HG03469 (cell line): ENCODE measurements at regions not wholly inside any gene's neighbourhood (a gene's known extent, or its start where the extent isn't known, plus 50 kb on each side); places are given as distances from the start of the nearest gene placed in this dataset.
"Not testable (repeated sequence)": the region's sequence is repeated elsewhere in the genome, so short reads cannot be mapped to it uniquely, and the experiment has no call there.

ENCODE experiments used
- ATAC-seq: cut with Tn5 transposase; IDR thresholded peaks from one replicate; pipeline ENCODE4 v1.9.1; 2021; ENCODE audit warnings: mild to moderate bottlenecking, moderate library complexity, moderate number of reproducible peaks; ENCODE audit not compliant: unreplicated experiment

DNA sequence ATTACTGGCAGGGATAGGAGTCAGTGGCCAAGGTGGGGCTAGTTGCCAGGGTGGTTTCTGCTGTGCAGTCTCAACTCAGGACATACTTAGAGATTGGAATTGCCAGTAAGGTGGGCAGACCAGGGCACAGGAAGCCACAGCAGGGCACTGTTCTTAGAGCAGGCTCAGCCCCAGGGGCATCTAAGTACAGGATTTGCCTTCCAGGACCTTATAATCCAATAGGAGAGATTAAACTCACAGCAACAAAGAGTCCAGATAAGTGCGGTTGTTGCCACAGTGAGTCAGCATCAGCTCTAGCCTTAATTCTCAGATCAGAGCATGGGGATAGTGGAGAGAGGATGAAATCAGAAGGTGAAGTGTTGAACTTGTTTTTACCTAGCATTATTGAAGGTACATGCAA lies 265.8 kb upstream of the TRPC7 start:
- ATAC-seq, result no peak

DNA sequence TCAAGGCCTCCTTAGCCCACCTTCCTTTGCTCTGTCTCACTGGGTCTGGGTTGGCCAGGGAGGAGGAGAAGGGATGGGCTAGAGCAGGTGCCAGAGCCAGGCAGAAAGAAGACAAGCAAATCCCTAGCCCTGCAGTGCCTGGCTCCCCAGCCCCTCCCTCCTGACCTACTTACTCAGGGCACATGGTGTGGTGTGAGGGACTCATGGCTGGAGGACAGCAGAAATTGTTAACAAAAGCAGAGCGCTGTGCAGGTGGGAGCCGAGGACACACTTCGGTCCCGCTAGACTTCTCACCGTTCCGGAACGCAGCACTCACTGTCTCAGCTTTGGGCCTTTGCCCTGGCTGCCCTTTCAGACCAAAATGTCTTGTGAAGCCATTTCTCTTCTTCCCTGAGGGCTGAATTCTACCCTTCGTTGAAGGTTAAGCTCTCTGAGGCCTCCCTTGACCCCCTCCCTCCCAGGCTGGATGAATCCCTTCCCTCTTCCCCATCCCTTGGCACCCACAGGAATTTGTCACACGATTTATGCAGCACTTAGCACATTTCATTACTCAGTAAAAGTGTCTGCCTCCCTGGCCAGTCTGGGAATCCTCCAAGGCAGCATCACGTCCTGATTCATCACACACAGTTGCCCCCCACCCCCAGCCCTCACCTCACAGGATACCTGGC lies 263.9 kb upstream of the TRPC7 start:
- no peak for ATAC-seq

DNA sequence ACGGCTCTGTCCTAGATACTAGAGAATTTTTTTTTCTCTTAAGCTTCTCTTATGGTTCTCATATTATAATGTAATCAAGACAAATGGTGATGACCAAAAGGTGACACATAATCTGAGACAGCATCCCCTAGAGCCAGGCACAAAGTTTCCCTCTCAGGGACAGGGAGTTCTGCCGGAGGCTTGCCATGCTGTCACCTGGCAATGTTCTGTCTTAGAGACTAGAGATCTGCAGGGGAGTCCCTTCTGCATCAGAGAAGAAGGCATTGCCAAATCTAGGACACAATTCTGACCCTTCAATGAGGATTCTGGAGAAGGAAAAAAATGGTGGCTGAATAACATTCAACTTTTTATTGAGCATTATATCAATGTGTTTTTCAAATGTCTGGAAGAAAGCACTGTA lies 261.2 kb upstream of the TRPC7 start:
- ATAC-seq, result no peak

DNA sequence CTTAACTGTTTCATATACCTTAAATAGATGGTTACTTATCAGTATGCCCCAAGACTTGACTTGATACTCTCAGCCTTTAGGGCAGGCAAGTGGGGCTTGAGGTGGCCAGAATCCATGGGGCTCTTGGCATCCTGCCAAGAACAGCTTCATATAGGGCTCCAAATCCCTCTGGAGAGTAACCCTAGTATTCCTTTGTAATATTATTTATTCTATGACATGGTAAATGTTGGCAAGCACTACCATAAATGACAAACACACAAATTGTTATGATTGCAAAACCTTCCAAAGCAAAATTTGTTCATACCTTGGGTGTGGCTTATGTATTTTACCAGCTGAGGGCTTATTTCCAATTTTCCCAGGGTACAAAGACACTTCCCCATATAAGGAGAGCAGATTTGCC lies 257.4 kb upstream of the TRPC7 start:
- ATAC-seq, result no peak

DNA sequence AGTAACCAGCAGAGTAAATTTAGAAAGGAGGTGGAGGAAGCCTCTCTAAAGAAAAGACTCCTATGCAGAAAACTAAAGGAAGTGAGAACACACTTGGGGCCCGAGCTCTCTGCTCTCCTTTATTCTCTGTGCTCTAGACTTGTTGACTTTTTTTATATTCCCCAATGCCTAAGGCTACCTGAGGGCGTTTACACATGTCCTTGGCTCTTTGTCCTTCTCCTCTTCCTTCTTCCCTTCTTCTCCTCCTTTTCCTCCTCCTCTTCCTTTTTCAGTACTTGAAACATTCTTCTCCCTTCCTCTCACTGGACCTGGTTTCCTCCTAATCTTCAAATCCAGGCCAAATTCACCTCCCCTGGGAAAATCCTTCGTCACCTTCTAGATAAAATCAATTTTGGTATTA lies 256.4 kb upstream of the TRPC7 start:
- no peak for ATAC-seq

DNA sequence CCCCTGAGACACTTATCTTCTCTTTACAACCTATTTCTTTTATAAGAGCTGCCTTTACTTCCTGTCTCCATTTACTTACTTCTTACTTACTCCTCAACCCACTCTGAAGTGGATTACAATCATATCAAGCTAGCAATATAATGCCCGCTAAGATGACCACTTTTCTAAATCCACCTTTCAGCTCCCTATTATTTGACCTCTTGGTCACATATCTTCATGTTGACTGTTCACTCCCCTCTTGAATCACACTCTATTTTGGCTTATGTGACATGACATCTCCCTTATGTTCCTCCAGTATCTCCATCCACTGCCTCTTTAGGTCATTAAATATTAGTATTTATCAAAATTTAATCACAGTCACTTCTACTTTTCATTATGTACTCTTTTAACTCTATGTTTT lies 255.3 kb upstream of the TRPC7 start:
- no peak for ATAC-seq

DNA sequence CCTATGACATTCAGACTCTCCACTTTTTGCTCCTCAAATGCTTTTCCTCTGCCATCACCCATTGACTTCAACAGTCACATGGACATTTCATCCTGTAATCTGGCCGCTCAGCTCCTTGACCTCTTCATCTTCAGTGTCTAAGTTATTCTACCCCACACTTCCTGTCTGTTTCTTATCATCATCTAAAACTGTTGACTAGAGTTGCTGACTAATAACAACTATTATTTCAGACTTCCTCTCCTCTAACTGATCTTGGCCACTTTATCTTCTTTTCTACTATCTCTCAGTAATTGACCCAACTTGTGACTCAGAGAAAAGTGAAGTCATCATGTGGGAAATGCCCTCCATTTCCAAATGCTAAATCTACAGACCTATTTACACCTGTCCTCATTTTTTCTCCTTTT lies 254.7 kb upstream of the TRPC7 start:
- ATAC-seq, result no peak

DNA sequence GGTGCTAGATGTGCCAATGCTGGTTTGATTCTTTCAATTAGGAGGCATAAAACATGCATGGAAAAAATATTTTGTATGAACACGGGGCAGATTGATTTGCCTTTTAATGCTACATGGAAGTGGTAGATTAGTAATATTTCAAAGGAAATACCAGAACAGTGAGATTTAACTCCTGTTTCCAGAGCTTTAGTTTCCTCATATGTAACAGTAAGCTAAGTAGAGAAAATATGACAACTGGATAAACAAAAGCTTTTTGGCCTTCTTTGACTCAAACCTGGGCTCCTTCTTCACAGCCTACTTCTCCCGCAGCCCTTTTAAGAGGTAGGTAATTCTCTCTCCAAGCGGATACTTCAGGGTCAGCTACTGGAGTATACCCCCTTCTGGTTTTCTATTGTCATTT lies 254.2 kb upstream of the TRPC7 start:
- ATAC-seq, result no peak

DNA sequence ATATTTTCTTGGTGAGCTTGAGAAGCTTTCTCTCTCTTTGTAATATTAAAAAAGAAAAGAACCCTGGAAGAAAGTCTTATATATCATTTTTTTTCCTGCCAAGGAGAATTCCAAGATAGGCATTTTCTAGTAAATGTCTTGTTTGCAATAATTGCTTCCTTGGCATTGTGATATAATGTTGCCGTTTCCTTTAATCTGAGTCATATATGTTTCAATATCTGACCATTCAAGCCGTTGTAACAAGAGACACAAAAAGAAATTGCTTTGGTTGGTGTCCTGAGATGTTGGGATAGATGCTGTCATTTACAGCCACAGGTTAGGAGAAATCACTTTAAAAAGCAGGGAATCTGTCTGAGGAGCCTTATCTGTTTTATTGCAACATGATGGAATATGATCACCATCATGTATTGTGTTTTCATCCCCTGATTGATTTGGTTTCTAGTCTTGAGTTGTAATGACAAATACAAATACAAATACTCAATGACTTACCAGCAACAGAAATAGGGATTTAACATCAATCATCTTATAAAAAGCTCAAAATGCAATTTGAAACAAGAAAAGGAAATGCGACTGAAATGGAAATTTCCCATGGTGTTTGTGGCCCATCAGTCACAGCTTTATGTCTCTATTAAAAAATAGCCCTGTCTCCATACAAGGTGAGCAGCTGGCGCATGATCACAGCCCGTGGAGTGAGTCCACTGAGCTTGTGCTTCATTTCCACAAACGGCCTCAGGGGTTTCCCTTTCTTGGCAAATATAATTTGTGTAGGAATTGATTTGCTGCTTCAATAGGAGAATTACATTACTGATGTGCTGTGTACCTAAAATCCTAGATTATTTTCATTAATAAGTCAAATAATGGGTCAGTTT lies 250.1 kb upstream of the TRPC7 start:
- no peak for ATAC-seq

DNA sequence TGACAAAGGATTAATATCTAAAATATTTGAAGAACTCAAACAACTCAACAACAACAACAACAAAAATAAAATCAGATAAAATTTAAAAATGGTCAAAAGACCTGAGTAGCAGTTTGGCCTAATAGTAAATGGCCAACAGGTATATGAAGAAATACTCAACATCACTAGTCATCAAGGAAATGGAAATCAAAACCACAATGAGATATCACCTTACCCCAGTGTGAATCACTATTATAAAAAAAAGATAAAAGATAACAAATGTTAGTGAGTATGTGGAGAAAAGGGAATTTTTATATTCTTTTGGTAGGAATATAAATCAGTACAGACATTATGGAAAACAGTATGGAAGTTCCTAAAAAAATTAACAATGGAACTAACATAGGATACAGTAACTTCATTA lies 247.9 kb upstream of the TRPC7 start:
- no peak for ATAC-seq

DNA sequence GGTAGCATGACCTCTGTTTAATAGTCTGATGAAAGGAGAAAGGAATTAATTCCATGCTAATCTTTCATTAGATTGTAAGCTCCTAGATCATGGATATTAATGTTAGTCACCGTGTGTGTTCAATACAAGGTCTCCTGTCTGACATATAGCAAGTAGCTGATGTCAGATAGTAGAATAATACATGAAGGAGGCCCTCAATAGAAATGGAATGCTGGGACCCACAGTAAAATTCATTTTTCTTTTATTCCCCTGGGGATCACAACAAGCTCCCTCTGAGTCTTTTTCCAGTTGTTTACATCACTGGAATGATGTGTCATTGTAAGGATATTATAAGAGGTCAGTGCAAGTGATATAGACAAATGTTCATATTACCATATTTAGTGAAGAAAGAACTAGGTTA lies 240.3 kb upstream of the TRPC7 start:
- no peak for ATAC-seq

DNA sequence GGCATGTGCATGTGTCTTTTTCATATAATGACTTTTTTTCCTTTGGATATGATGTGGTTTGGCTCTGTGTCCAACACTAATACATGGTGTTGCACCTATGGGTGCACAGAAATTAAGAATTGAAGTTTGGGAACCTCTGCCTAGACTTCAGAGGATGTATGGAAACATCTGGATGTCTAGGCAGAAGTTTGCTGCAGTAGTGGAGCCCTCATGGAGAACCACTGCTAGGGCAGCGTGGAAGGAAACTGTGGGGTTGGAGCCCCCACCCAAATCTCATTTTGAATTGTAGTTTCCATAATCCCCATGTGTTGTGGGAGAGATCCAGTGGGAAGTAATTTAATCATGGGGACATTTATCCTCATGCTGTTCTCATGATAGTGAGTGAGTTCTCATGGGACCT lies 235.0 kb upstream of the TRPC7 start:
- no peak for ATAC-seq

DNA sequence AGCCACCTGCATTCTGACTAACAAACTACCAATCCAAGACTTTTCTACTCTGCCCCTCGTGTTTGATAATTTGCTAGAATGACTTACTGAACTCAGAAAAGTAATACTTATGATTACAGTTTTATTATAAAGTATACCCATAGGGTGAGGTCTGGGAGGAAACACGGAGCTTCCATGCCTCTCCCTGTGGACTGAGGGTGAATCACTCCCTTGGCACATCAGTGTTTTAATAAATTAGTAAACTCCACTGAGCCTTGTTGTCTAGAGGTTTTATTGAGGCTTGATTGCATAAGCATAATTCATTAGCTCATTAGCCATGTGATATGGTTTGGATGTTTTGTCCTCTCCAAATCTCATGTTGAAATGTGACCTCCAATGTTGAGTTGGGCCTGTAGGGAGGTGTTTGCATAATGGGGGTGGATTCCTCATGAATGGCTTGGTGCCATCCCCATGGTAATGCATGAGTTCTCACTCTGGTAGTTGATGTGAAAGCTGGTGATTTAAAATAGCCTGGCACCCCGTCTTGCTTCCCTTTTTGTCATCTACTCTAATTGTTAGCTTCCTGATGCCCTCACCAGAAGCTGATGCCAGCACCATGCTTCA lies 233.6 kb upstream of the TRPC7 start:
- ATAC-seq, result no peak

DNA sequence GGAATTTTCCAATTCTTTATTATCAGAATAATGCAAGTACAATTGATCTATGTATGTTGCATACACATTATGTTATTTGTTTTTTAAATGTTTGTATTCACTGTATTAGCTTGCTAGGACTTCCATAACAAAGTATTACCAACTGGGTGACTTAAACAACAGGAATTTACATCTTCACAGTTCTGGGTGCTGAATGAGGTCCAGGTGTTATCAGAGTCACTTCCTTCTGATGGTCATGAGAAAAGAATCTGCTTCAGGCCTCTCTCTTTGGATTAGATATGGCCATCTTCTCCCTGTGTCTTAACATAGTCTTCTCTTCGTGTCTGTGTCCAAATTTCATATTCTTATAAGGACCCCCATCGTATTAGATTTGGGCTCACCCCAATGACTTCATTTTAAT lies 229.1 kb upstream of the TRPC7 start:
- no peak for ATAC-seq

DNA sequence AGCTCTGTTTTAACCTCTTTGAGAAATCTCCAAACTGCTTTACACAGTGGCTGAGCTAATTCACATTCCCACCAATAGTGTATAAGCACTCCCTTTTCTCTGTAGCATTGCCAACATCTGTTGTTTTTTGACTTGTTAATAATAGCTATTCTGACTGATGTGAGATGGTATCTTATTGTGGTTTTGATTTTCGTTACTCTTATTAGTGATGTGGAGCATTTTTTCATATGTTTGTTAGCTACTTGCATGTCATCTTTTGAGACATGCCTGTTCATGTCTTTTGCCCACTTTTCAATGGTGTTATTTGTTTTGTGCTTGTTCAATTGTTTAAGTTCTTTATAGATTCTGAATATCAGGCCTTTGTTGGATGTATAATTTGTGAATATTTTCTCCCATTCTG lies 225.2 kb upstream of the TRPC7 start:
- ATAC-seq, result no peak

DNA sequence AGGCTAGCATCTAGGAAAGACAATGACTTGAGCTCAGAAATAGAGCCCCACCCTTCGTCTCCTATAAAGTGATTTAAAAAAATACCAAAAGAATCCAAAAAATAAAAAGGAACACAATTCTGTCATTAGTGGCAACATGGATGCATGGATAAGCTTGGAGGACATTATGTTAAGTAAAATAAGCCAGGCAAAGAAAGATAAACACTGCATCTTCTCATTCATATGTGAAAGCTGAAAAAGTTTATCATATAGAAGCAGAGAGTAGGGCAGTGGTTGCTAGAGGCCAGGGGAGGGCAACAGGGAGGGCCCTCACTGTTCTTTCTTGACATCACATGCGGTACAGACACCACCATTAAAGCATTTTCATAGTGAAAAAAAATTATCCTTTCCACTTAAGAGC lies 220.9 kb upstream of the TRPC7 start:
- ATAC-seq, result no peak

DNA sequence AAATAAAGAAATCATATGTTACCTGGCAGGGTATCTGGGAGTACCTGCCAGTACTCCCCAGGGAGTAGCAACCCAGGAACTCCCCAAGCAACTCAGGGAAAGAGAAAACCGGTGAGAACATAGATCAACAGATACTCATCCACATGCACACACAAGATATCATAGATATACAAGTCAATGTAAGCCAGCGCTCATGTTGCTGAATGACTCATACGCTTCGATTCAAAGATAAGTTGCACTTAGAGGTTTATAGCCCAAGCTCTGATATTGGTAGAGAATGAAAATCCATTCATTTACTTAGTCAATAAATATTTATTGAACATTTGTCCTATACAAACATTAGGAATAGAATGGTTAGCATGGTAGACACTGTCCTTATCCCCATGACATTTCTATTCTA lies 219.1 kb upstream of the TRPC7 start:
- ATAC-seq, result no peak

DNA sequence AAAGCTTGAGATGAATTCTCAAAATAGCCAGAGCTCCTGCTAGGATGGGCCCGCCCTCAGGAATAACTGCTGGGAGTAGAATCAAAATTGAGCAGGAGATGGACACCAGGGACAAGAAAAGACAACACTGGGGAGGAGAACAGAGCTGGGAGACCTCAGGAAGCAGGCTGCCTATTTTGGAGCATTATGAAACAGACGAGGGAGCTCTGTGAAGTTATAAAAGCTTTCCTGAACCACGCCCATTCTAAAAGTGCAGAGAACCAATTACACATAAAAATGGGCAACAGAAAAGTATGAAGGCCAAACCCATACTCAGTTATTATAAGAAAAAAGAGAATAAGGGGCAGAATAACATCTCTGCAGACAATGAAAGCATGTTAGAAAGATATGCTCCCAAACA lies 213.9 kb upstream of the TRPC7 start:
- no peak for ATAC-seq

DNA sequence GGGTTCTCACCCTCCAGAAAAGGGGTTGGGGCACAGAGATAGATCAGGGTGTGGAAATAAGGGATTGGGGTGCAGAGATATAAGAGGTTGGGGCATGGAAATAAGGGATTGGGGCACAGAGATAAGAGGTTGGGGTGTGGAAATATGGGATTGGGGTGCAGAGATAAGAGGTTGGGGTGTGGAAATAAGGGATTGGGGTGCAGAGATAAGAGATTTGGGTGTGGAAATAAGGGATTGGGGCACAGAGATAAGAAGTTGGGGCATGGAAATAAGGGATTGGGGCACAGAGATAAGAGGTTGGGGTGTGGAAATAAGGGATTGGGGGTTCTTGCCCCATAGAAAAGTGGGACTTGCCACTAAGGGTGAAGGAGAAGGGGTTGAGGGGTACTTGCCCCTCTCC lies 204.5 kb upstream of the TRPC7 start:
- not testable (repeated sequence) for ATAC-seq

DNA sequence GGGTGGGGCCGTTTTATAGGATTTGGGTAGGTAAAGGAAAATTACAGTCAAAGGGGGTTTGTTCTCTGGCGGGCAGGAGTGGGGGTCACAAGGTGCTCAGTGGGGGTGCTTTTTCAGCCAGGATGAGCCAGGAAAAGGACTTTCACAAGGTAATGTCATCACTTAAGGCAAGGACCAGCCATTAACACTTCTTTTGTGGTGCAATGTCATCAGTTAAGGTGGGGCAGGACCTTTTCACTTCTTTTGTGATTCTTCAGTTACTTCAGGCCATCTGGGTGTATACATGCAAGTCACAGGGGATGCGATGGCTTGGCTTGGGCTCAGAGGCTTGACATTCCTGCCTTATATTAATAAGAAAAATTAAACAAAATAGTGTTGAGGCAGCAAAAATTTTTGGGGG lies 200.1 kb upstream of the TRPC7 start:
- not testable (repeated sequence) for ATAC-seq

DNA sequence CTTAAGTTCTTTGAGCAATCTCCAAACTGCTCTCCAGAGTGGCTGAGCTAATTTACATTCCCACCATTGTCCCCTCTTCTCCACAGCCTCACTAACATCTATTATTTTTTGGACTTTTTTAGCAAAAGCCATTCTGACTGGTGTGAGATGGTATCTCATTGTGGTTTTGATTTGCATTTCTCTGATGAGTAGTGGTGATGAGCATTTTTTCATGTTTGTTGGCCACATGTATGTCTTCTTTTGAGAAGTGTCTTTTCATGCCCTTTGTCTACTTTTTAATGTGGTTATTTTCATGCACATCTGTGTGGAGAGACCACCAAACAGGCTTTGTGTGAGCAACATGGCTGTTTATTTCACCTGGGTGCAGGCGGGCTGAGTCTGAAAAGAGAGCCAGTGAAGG lies 199.7 kb upstream of the TRPC7 start:
- ATAC-seq, result not testable (repeated sequence)

DNA sequence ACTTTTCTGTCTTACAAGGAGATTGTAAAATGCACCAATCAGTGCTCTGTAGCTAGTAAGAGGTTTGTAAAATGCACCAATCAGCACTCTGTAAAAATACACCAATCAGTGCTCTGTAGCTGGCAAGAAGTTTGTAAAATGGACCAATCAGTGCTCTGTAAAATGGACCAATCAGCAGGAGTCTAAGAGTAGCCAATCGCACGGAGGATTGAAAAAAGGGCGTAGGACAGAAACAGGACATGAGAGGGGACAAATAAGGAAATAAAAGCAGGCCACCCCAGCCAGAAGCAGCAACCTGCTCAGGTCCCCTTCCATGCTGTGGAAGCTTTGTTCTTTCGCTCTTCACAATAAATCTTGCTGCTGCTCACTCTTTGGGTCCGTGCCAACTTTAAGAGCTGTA lies 199.1 kb upstream of the TRPC7 start:
- not testable (repeated sequence) for ATAC-seq
